ENCODE measurements at regions not wholly inside any gene's neighbourhood (a gene's known extent, or its start where the extent isn't known, plus 50 kb on each side); places are given as distances from the start of the nearest gene placed in this dataset.

GRCh38 chr1:14524826-14525636 lies 73.5 kb upstream of the KAZN start:
- no peak for DNase-seq (ENCODE audit: low read depth)

GRCh38 chr1:14529475-14529874 lies 69.0 kb upstream of the KAZN start:
- DNase-seq (ENCODE audit: low read depth): no peak

- no peak for DNase-seq (ENCODE audit: low read depth)
Observed at GRCh38 chr1:14531519-14531918, 67.0 kb upstream of the KAZN start.

- no peak for DNase-seq (ENCODE audit: low read depth)
Observed at GRCh38 chr1:14535619-14536355, 62.7 kb upstream of the KAZN start.

GRCh38 chr1:14538335-14538734 lies 60.1 kb upstream of the KAZN start:
- DNase-seq (ENCODE audit: low read depth): no peak

GRCh38 chr1:14539309-14539708 lies 59.2 kb upstream of the KAZN start:
- no peak for DNase-seq (ENCODE audit: low read depth)

- no peak for DNase-seq (ENCODE audit: low read depth)
Observed at GRCh38 chr1:14539953-14540563, 58.4 kb upstream of the KAZN start.

- no peak for DNase-seq (ENCODE audit: low read depth)
Observed at GRCh38 chr1:14541348-14541747, 57.1 kb upstream of the KAZN start.

- no peak for DNase-seq (ENCODE audit: low read depth)
Observed at GRCh38 chr1:14543191-14543840, 55.2 kb upstream of the KAZN start.

- no peak for DNase-seq (ENCODE audit: low read depth)
Observed at GRCh38 chr1:14544319-14544718, 54.2 kb upstream of the KAZN start.

GRCh38 chr1:14545422-14546025 lies 53.0 kb upstream of the KAZN start:
- DNase-seq (ENCODE audit: low read depth): no peak

- DNase-seq (ENCODE audit: low read depth): no peak
Observed at GRCh38 chr1:14546416-14546815, 52.1 kb upstream of the KAZN start.
